OCI-LY7 (cell line): ENCODE measurements at regions not wholly inside any gene's neighbourhood (a gene's known extent, or its start where the extent isn't known, plus 50 kb on each side); places are given as distances from the start of the nearest gene placed in this dataset.

Experiments used
- BruUV-seq: library from RNA; stranded (reverse); fragments of 400-500 nt; replicated peaks from 2 replicates; lab custom pipeline; 2021; lab: Mats Ljungman, UMichigan
- CTCF ChIA-PET: fragments of 300-600 bp; sonication (Branson Sonifier 250); formaldehyde crosslinking; loops from one replicate; lab custom pipeline; 2022; ENCODE audit warnings: antibody characterized with exemption; ENCODE audit not compliant: unreplicated experiment; lab: Charles Lee
- POLR2A ChIA-PET: fragments of 300-600 bp; sonication (Branson Sonifier 250); formaldehyde crosslinking; loops from one replicate; lab custom pipeline; 2022; ENCODE audit warnings: antibody characterized with exemption; lab: Charles Lee
- DNase-seq: peaks from one replicate; pipeline ENCODE4 v3.0.0-alpha.2; 2015; ENCODE audit warnings: low spot score
- H2AFZ ChIP-seq: fragments of 200-600 bp; sonication (generic), shearing (Covaris generic); 2 replicates; pipeline ENCODE4 v1.6.1; 2014; ENCODE audit warnings: mild to moderate bottlenecking, antibody characterized with exemption, low read length, moderate library complexity
- H3K27ac ChIP-seq: fragments of 200-600 bp; sonication (generic); 2 replicates; pipeline ENCODE4 v1.5.1; 2014; ENCODE audit warnings: mixed run types, low read depth, mild to moderate bottlenecking, moderate library complexity, low read length, inconsistent platforms; ENCODE audit not compliant: poor library complexity, severe bottlenecking
- H3K36me3 ChIP-seq: fragments of 200-600 bp; sonication (generic); 2 replicates; pipeline ENCODE4 v1.6.1; 2014; ENCODE audit warnings: mild to moderate bottlenecking, antibody characterized with exemption, low read length, moderate library complexity, mixed read lengths; ENCODE audit not compliant: insufficient read depth
- H3K4me1 ChIP-seq: fragments of 200-600 bp; sonication (generic); 2 replicates; pipeline ENCODE4 v1.5.1; 2014; ENCODE audit warnings: mild to moderate bottlenecking, low read length; ENCODE audit not compliant: insufficient read depth, poor library complexity, severe bottlenecking
- H3K4me2 ChIP-seq: fragments of 200-600 bp; sonication (generic); 2 replicates; pipeline ENCODE4 v1.6.1; 2014; ENCODE audit warnings: mild to moderate bottlenecking, low read length
- H3K4me3 ChIP-seq: fragments of 200-600 bp; sonication (generic); 2 replicates; pipeline ENCODE4 v1.5.1; 2014; ENCODE audit warnings: mild to moderate bottlenecking, low read depth, low read length; ENCODE audit not compliant: poor library complexity, severe bottlenecking
- H3K79me2 ChIP-seq: fragments of 200-600 bp; sonication (generic); 2 replicates; pipeline ENCODE4 v1.6.1; 2016; ENCODE audit warnings: low read depth, mild to moderate bottlenecking, low read length, moderate library complexity, mixed read lengths; ENCODE audit not compliant: insufficient read depth
- H3K9me2 ChIP-seq: fragments of 200-600 bp; sonication (generic); 2 replicates; pipeline ENCODE4 v1.6.1; 2016; ENCODE audit warnings: mild to moderate bottlenecking, low read length, mixed read lengths; ENCODE audit not compliant: insufficient read depth
- H3K9me3 ChIP-seq: fragments of 200-600 bp; sonication (generic); 2 replicates; pipeline ENCODE4 v1.6.1; 2014; ENCODE audit warnings: mild to moderate bottlenecking, mixed run types, low read length, mixed read lengths
- H4K20me1 ChIP-seq: fragments of 200-600 bp; sonication (generic); 2 replicates; pipeline ENCODE4 v1.6.1; 2014; ENCODE audit warnings: mild to moderate bottlenecking, antibody characterized with exemption, low read length, moderate library complexity, mixed read lengths; ENCODE audit not compliant: insufficient read depth
- EZH2phosphoT487 ChIP-seq: fragments of 200-600 bp; sonication (generic); IDR thresholded peaks from 2 replicates; pipeline ENCODE4 v1.6.1; 2018; ENCODE audit warnings: low read depth, borderline replicate concordance, mild to moderate bottlenecking, mixed run types, antibody characterized with exemption, low read length, moderate library complexity, mixed read lengths
- intact Hi-C: fragments of 100-400 bp; cut with micrococcal nuclease; formaldehyde crosslinking; loops from one replicate; pipeline ENCODE4 v1.10.0; 2022; ENCODE audit not compliant: unreplicated experiment
- TF ChIP-seq, protein P1 (sequence below): fragments of 200-600 bp; sonication (generic); conservative IDR thresholded peaks from 2 replicates; pipeline ENCODE4 v1.5.1; 2014; ENCODE audit warnings: mild to moderate bottlenecking, antibody characterized with exemption, low read length, moderate library complexity, mixed read lengths

GRCh38 chr1:68994096-68994495, 497.2 kb upstream of the DEPDC1 start:
- CTCF ChIA-PET: no interaction called here
- H3K4me3 ChIP-seq: no peak overlapping the region
- no peak overlapping the region for H2AFZ ChIP-seq
- no peak overlapping the region for H3K4me2 ChIP-seq
- no peak overlapping the region for H3K27ac ChIP-seq
- TF ChIP-seq, protein P1, sequence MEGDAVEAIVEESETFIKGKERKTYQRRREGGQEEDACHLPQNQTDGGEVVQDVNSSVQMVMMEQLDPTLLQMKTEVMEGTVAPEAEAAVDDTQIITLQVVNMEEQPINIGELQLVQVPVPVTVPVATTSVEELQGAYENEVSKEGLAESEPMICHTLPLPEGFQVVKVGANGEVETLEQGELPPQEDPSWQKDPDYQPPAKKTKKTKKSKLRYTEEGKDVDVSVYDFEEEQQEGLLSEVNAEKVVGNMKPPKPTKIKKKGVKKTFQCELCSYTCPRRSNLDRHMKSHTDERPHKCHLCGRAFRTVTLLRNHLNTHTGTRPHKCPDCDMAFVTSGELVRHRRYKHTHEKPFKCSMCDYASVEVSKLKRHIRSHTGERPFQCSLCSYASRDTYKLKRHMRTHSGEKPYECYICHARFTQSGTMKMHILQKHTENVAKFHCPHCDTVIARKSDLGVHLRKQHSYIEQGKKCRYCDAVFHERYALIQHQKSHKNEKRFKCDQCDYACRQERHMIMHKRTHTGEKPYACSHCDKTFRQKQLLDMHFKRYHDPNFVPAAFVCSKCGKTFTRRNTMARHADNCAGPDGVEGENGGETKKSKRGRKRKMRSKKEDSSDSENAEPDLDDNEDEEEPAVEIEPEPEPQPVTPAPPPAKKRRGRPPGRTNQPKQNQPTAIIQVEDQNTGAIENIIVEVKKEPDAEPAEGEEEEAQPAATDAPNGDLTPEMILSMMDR: no peak
- TF ChIP-seq EZH2phosphoT487: no peak
- POLR2A ChIA-PET: no interaction called here
- no peaks in the 10 kb centered on the region for H3K79me2 ChIP-seq
- H3K9me3 ChIP-seq: no peaks in the 10 kb centered on the region
- no TSS peak for BruUV-seq
- no peaks in the 10 kb centered on the region for H3K36me3 ChIP-seq
- no peaks in the 10 kb centered on the region for H4K20me1 ChIP-seq
- no peak for DNase-seq
- intact Hi-C loops: no loop called here
- no peaks in the 10 kb centered on the region for H3K9me2 ChIP-seq
- no peaks in the 10 kb centered on the region for H3K4me1 ChIP-seq

DNA sequence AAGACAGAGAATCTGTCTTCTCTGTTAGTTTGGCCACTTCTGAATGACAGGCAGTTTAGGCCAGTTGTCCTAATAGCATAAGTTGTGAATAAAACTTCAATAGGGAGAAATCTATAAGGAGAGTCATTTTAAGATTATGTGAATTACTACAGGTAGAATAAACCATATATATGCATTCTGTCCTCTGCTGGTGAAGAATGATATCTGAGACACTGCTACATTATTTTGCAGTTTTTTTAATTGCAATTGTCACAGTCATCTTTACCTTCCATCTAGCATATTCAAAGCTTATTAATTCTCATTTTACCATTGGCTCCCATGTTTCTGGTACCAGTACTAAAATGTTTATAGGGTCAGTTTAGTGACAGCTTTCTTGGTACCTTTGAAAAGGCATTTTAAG, 519.6 kb upstream of the DEPDC1 start:
- TF ChIP-seq EZH2phosphoT487: no peak
- TF ChIP-seq, protein P1: 0 out of 2 replicates have a peak, but pooled peaks have one; percentile 21
- no peak overlapping the region for H3K27ac ChIP-seq
- H3K4me1 ChIP-seq: no peaks in the 10 kb centered on the region
- no peaks in the 10 kb centered on the region for H3K9me2 ChIP-seq
- no peak overlapping the region for H3K4me2 ChIP-seq
- H3K79me2 ChIP-seq: no peaks in the 10 kb centered on the region
- intact Hi-C loops: no loop called here
- H3K4me3 ChIP-seq: no peak overlapping the region
- H3K9me3 ChIP-seq: no peaks in the 10 kb centered on the region
- H2AFZ ChIP-seq: no peak overlapping the region
- no peak for DNase-seq
- H4K20me1 ChIP-seq: no peaks in the 10 kb centered on the region
- CTCF ChIA-PET: no interaction called here
- H3K36me3 ChIP-seq: no peaks in the 10 kb centered on the region
- POLR2A ChIA-PET: no interaction called here
- BruUV-seq: no TSS peak

- intact Hi-C loops: no loop called here
- Histone ChIP-seq H4K20me1 (no peaks in the 10 kb centered on the region), H3K9me3 (peaks cover 4% of the 10 kb centered on the region; the same call in 1 of the 2 replicates), H3K9me2 (no peaks in the 10 kb centered on the region), H3K79me2 (no peaks in the 10 kb centered on the region), H3K4me3 (no peak overlapping the region), H3K36me3 (no peaks in the 10 kb centered on the region), H3K4me1 (no peaks in the 10 kb centered on the region), H3K4me2 (no peak overlapping the region), H2AFZ (no peak overlapping the region), H3K27ac (no peak overlapping the region)
- POLR2A ChIA-PET: no interaction called here
- CTCF ChIA-PET: no interaction called here
- no TSS peak for BruUV-seq
- TF ChIP-seq, protein P1: no peak
- no peak for TF ChIP-seq EZH2phosphoT487
- no peak for DNase-seq
These were observed 532.8 kb upstream of the DEPDC1 start for GRCh38 chr1:69029649-69030048.
